Loucy (cell line): ENCODE measurements at regions not wholly inside any gene's neighbourhood (a gene's known extent, or its start where the extent isn't known, plus 50 kb on each side); places are given as distances from the start of the nearest gene placed in this dataset.

Source experiments
- H2AFZ ChIP-seq: fragments of 200-600 bp; sonication (generic); 2 replicates; pipeline ENCODE4 v1.6.0; 2016; ENCODE audit warnings: antibody characterized with exemption, mild to moderate bottlenecking, low read length, moderate library complexity
- H3F3A ChIP-seq: fragments of 200-600 bp; 2 replicates; pipeline ENCODE4 v1.6.0; 2016; ENCODE audit warnings: antibody characterized with exemption, low read depth, mild to moderate bottlenecking
- H3K27me3 ChIP-seq: fragments of 200-600 bp; sonication (generic); 2 replicates; pipeline ENCODE4 v1.6.1; 2014; ENCODE audit warnings: low read length, mild to moderate bottlenecking; ENCODE audit not compliant: insufficient read depth, poor library complexity, severe bottlenecking
- H3K36me3 ChIP-seq: fragments of 200-600 bp; sonication (generic); 2 replicates; pipeline ENCODE4 v1.6.1; 2016; ENCODE audit warnings: low read length; ENCODE audit not compliant: insufficient read depth
- H3K4me1 ChIP-seq: fragments of 200-600 bp; sonication (generic); 2 replicates; pipeline ENCODE4 v1.5.1; 2014; ENCODE audit warnings: low read length, mild to moderate bottlenecking; ENCODE audit not compliant: insufficient read depth, poor library complexity, severe bottlenecking
- H3K4me2 ChIP-seq: fragments of 200-600 bp; sonication (generic); 2 replicates; pipeline ENCODE4 v1.6.0; 2014; ENCODE audit warnings: antibody characterized with exemption, low read length, low read depth, mild to moderate bottlenecking; ENCODE audit not compliant: poor library complexity, severe bottlenecking
- H3K4me3 ChIP-seq: fragments of 200-600 bp; sonication (generic); 2 replicates; pipeline ENCODE4 v1.5.1; 2014; ENCODE audit warnings: low read length, mild to moderate bottlenecking, mixed read lengths; ENCODE audit not compliant: poor library complexity, severe bottlenecking
- H3K79me2 ChIP-seq: fragments of 200-600 bp; sonication (generic); 2 replicates; pipeline ENCODE4 v1.6.1; 2014; ENCODE audit warnings: low read length; ENCODE audit not compliant: insufficient read depth
- H3K9ac ChIP-seq: fragments of 200-600 bp; sonication (generic); 2 replicates; pipeline ENCODE4 v1.6.0; 2014; ENCODE audit warnings: mild to moderate bottlenecking, low read depth, low read length, moderate library complexity; ENCODE audit not compliant: poor library complexity, severe bottlenecking
- H3K9me2 ChIP-seq: fragments of 200-600 bp; sonication (generic); replicated peaks from 2 replicates; pipeline ENCODE4 v1.6.1; 2016; ENCODE audit warnings: low read depth, low read length, mixed read lengths
- H3K9me3 ChIP-seq: fragments of 200-600 bp; sonication (generic); 2 replicates; pipeline ENCODE4 v1.6.1; 2014; ENCODE audit warnings: mild to moderate bottlenecking, antibody characterized with exemption, low read length, low read depth; ENCODE audit not compliant: insufficient read depth
- H4K20me1 ChIP-seq: fragments of 200-600 bp; sonication (generic); 2 replicates; pipeline ENCODE4 v1.6.0; 2014; ENCODE audit warnings: antibody characterized with exemption, low read length, mild to moderate bottlenecking; ENCODE audit not compliant: insufficient read depth, poor library complexity, severe bottlenecking
- CTCF ChIP-seq: fragments of 200-600 bp; sonication (generic); conservative IDR thresholded peaks from 2 replicates; pipeline ENCODE4 v1.5.1; 2014; ENCODE audit warnings: mild to moderate bottlenecking, antibody characterized with exemption, low read length
- EZH2phosphoT487 ChIP-seq: fragments of 200-600 bp; IDR thresholded peaks from 2 replicates; pipeline ENCODE4 v1.6.1; 2018; ENCODE audit warnings: antibody characterized with exemption, mild to moderate bottlenecking, moderate library complexity, borderline replicate concordance

DNA sequence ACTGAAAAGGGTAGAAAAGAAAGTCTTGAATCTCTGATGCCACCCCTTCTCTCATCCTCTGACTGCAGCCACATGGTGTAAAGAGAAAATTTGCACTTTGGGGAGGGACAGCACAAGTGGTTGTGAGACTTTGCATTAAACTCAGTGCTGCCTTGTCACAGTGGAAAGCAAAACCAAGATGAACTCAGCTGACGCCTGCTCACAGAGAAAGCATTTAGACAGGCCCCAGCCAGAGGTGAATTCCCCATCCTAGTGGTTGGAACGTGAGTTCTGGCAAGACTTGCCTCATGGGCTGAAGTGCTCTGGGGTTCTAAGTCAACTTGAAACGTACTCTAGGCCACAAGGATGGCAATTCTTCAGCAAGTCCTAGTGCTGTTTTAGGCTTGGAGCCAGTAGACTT is 1101.4 kb downstream of the ADGRL3 start:
- no peaks in the 10 kb centered on the region for H3F3A ChIP-seq
- no peaks in the 10 kb centered on the region for H3K9me2 ChIP-seq
- no peaks in the 10 kb centered on the region for H3K79me2 ChIP-seq
- H3K9me3 ChIP-seq: no peaks in the 10 kb centered on the region
- H4K20me1 ChIP-seq: no peaks in the 10 kb centered on the region
- no peaks in the 10 kb centered on the region for H3K4me1 ChIP-seq
- H3K9ac ChIP-seq: no peak overlapping the region
- H2AFZ ChIP-seq: no peak overlapping the region
- no peaks in the 10 kb centered on the region for H3K36me3 ChIP-seq
- no peak overlapping the region for H3K4me3 ChIP-seq
- TF ChIP-seq CTCF: no peak
- no peak for TF ChIP-seq EZH2phosphoT487
- H3K27me3 ChIP-seq: no peaks in the 10 kb centered on the region
- H3K4me2 ChIP-seq: no peak overlapping the region

- Histone ChIP-seq H2AFZ (no peak overlapping the region), H3F3A (no peaks in the 10 kb centered on the region), H3K79me2 (no peaks in the 10 kb centered on the region)
These were observed 1093.4 kb downstream of the ADGRL3 start for GRCh38 chr4:62293551-62293950.

GRCh38 chr4:62292911-62293310 is 1092.8 kb downstream of the ADGRL3 start:
- Histone ChIP-seq H3K36me3 (no peaks in the 10 kb centered on the region), H3K79me2 (no peaks in the 10 kb centered on the region), H3F3A (no peaks in the 10 kb centered on the region), H3K4me3 (no peak overlapping the region), H3K9me2 (no peaks in the 10 kb centered on the region), H3K27me3 (no peaks in the 10 kb centered on the region), H3K9me3 (no peaks in the 10 kb centered on the region), H3K4me1 (no peaks in the 10 kb centered on the region), H3K9ac (no peak overlapping the region), H4K20me1 (no peaks in the 10 kb centered on the region), H3K4me2 (no peak overlapping the region), H2AFZ (no peak overlapping the region)
- TF ChIP-seq CTCF (no peak), EZH2phosphoT487 (no peak)

More at GRCh38 chr4:62293551-62293950, 1093.4 kb downstream of the ADGRL3 start:
- Histone ChIP-seq H4K20me1 (no peaks in the 10 kb centered on the region), H3K9me2 (no peaks in the 10 kb centered on the region), H3K36me3 (no peaks in the 10 kb centered on the region), H3K4me3 (no peak overlapping the region), H3K9ac (no peak overlapping the region), H3K9me3 (no peaks in the 10 kb centered on the region), H3K27me3 (no peaks in the 10 kb centered on the region), H3K4me2 (no peak overlapping the region), H3K4me1 (no peaks in the 10 kb centered on the region)
- TF ChIP-seq EZH2phosphoT487 (no peak), CTCF (no peak)
